BLaER1 treated with 17β-estradiol and CSF1 and Interleukin-3, amounts not matched to agents 10 nM and 100 nM (cell line): ENCODE measurements at regions not wholly inside any gene's neighbourhood (a gene's known extent, or its start where the extent isn't known, plus 50 kb on each side); places are given as distances from the start of the nearest gene placed in this dataset.
A peak's percentile ranks its signal among the peaks of the same experiment; 100 is the strongest.

Experiments
- H3K27ac ChIP-seq, 11 experiments: shearing (Covaris generic); formaldehyde crosslinking; 2 replicates each; pipeline ENCODE4 v1.8.1; 2022
- H3K27me3 ChIP-seq, 11 experiments: shearing (Covaris generic); formaldehyde crosslinking; 2 replicates each; pipeline ENCODE4 v1.8.1; 2022
- H3K36me3 ChIP-seq, 11 experiments: shearing (Covaris generic); formaldehyde crosslinking; 2 replicates each; pipeline ENCODE4 v1.8.1; 2022
- H3K4me1 ChIP-seq, 10 experiments: shearing (Covaris generic); formaldehyde crosslinking; 2 replicates each; pipeline ENCODE4 v1.8.1; 2022
- H3K4me2 ChIP-seq, 11 experiments: shearing (Covaris generic); formaldehyde crosslinking; 2 replicates each; pipeline ENCODE4 v1.8.1; 2022
- H3K4me3 ChIP-seq, 10 experiments: shearing (Covaris generic); formaldehyde crosslinking; 2 replicates each; pipeline ENCODE4 v1.8.1; 2022
- H3K9ac ChIP-seq, 11 experiments: shearing (Covaris generic); formaldehyde crosslinking; 2 replicates each; pipeline ENCODE4 v1.8.1; 2022
- H3K9me3 ChIP-seq, 11 experiments: shearing (Covaris generic); formaldehyde crosslinking; replicated peaks in 1 of 11; 2 replicates each; pipeline ENCODE4 v1.8.1; 2022
- H4K20me1 ChIP-seq, 11 experiments: shearing (Covaris generic); formaldehyde crosslinking; 2 replicates each; pipeline ENCODE4 v1.8.1; 2022
- Cebpa-rat ChIP-seq, 11 experiments: shearing (Covaris generic); IDR thresholded peaks; 2 replicates each; pipeline ENCODE4 v1.8.1; 2022

GRCh38 chr18:34957864-34958259, 83.4 kb upstream of the MAPRE2 start:
- no peaks in the 10 kb centered on the region for H3K27me3 ChIP-seq
- no peak overlapping the region for H3K4me3 ChIP-seq
- no peak overlapping the region for H3K27ac ChIP-seq
- no peaks in the 10 kb centered on the region for H4K20me1 ChIP-seq
- H3K36me3 ChIP-seq, result no peaks in the 10 kb centered on the region
- H3K9me3 ChIP-seq, result 0 out of 22 replicates have a peak, but pooled peaks cover 0 to 5% (median 0%) of the 10 kb centered on the region in 11 experiments
- peaks cover 0 to 16% (median 0%) of the 10 kb centered on the region in 10 experiments; a peak in 5 of 20 replicates for H3K4me1 ChIP-seq
- no peak overlapping the region for H3K4me2 ChIP-seq
- TF ChIP-seq Cebpa-rat (IDR thresholded peaks at IDR 0.05), result no peak
- H3K9ac ChIP-seq, result no peak overlapping the region

GRCh38 chr18:34959211-34959829, 81.9 kb upstream of the MAPRE2 start:
- H3K4me2 ChIP-seq, result no peak overlapping the region
- no peak overlapping the region for H3K4me3 ChIP-seq
- no peaks in the 10 kb centered on the region for H3K36me3 ChIP-seq
- no peak for TF ChIP-seq Cebpa-rat (IDR thresholded peaks at IDR 0.05)
- H3K27ac ChIP-seq, result no peak overlapping the region
- 0 out of 22 replicates have a peak, but pooled peaks cover 0 to 5% (median 0%) of the 10 kb centered on the region in 11 experiments for H3K9me3 ChIP-seq
- H3K9ac ChIP-seq, result no peak overlapping the region
- no peaks in the 10 kb centered on the region for H3K27me3 ChIP-seq
- H3K4me1 ChIP-seq, result peaks cover 0 to 16% (median 0%) of the 10 kb centered on the region in 10 experiments; a peak in 5 of 20 replicates
- H4K20me1 ChIP-seq, result no peaks in the 10 kb centered on the region

GRCh38 chr18:34959989-34960388, 81.2 kb upstream of the MAPRE2 start:
- H3K9ac ChIP-seq, result no peak overlapping the region
- no peaks in the 10 kb centered on the region for H3K27me3 ChIP-seq
- no peaks in the 10 kb centered on the region for H4K20me1 ChIP-seq
- H3K36me3 ChIP-seq, result no peaks in the 10 kb centered on the region
- peaks cover 0 to 16% (median under 1%) of the 10 kb centered on the region in 10 experiments; a peak in 7 of 20 replicates for H3K4me1 ChIP-seq
- no peak for TF ChIP-seq Cebpa-rat (IDR thresholded peaks at IDR 0.05)
- H3K27ac ChIP-seq, result no peak overlapping the region
- H3K4me3 ChIP-seq, result no peak overlapping the region
- H3K9me3 ChIP-seq, result 0 out of 22 replicates have a peak, but pooled peaks cover 0 to 5% (median 0%) of the 10 kb centered on the region in 11 experiments
- H3K4me2 ChIP-seq, result no peak overlapping the region

- H3K9ac ChIP-seq, result no peak overlapping the region
- H3K27ac ChIP-seq, result no peak overlapping the region
- no peak for TF ChIP-seq Cebpa-rat (IDR thresholded peaks at IDR 0.05)
- no peaks in the 10 kb centered on the region for H3K27me3 ChIP-seq
- no peaks in the 10 kb centered on the region for H4K20me1 ChIP-seq
- H3K4me2 ChIP-seq, result peak overlapping the region in 1 of 11 experiments; percentile 19; a peak in 1 of 22 replicates
- H3K4me1 ChIP-seq, result peaks cover 0 to 6% (median 0%) of the 10 kb centered on the region in 10 experiments; a peak in 2 of 20 replicates
- no peak overlapping the region for H3K4me3 ChIP-seq
- no peaks in the 10 kb centered on the region for H3K9me3 ChIP-seq
- H3K36me3 ChIP-seq, result no peaks in the 10 kb centered on the region
Observed at GRCh38 chr18:34965108-34965507, 76.1 kb upstream of the MAPRE2 start.

GRCh38 chr18:34965566-34965965, 75.6 kb upstream of the MAPRE2 start:
- H3K27me3 ChIP-seq, result no peaks in the 10 kb centered on the region
- H3K27ac ChIP-seq, result no peak overlapping the region
- no peak for TF ChIP-seq Cebpa-rat (IDR thresholded peaks at IDR 0.05)
- no peaks in the 10 kb centered on the region for H3K9me3 ChIP-seq
- H3K4me2 ChIP-seq, result no peak overlapping the region
- H3K4me1 ChIP-seq, result peaks cover 0 to 6% (median 0%) of the 10 kb centered on the region in 10 experiments; a peak in 2 of 20 replicates
- H3K9ac ChIP-seq, result no peak overlapping the region
- H3K4me3 ChIP-seq, result no peak overlapping the region
- H3K36me3 ChIP-seq, result no peaks in the 10 kb centered on the region
- no peaks in the 10 kb centered on the region for H4K20me1 ChIP-seq

- no peaks in the 10 kb centered on the region for H3K9me3 ChIP-seq
- H4K20me1 ChIP-seq, result no peaks in the 10 kb centered on the region
- H3K9ac ChIP-seq, result no peak overlapping the region
- H3K4me1 ChIP-seq, result peaks cover 0 to 3% (median 0%) of the 10 kb centered on the region in 10 experiments; a peak in 2 of 20 replicates
- no peak overlapping the region for H3K4me2 ChIP-seq
- no peaks in the 10 kb centered on the region for H3K36me3 ChIP-seq
- H3K4me3 ChIP-seq, result no peak overlapping the region
- H3K27ac ChIP-seq, result no peak overlapping the region
- TF ChIP-seq Cebpa-rat (IDR thresholded peaks at IDR 0.05), result no peak
- H3K27me3 ChIP-seq, result no peaks in the 10 kb centered on the region
Observed at GRCh38 chr18:34970106-34970505, 71.1 kb upstream of the MAPRE2 start.

- H3K36me3 ChIP-seq, result no peaks in the 10 kb centered on the region
- no peak overlapping the region for H3K27ac ChIP-seq
- H3K9me3 ChIP-seq, result no peaks in the 10 kb centered on the region
- H3K4me2 ChIP-seq, result no peak overlapping the region
- peaks cover 0 to 3% (median 0%) of the 10 kb centered on the region in 10 experiments; a peak in 3 of 20 replicates for H3K4me1 ChIP-seq
- H3K9ac ChIP-seq, result no peak overlapping the region
- H3K4me3 ChIP-seq, result no peak overlapping the region
- H4K20me1 ChIP-seq, result no peaks in the 10 kb centered on the region
- H3K27me3 ChIP-seq, result peaks cover 0 to 10% (median 8%) of the 10 kb centered on the region in 11 experiments; a peak in 17 of 22 replicates
- no peak for TF ChIP-seq Cebpa-rat (IDR thresholded peaks at IDR 0.05)
Observed at GRCh38 chr18:34971313-34971712, 69.9 kb upstream of the MAPRE2 start.

GRCh38 chr18:34972765-34973414, 68.3 kb upstream of the MAPRE2 start:
- Histone ChIP-seq H3K4me1 (peaks cover 0 to 10% (median 4%) of the 10 kb centered on the region in 10 experiments; a peak in 13 of 20 replicates), H3K4me3 (no peak overlapping the region), H4K20me1 (no peaks in the 10 kb centered on the region; a peak in 1 of 22 replicates), H3K4me2 (no peak overlapping the region), H3K27ac (no peak overlapping the region), H3K9me3 (no peaks in the 10 kb centered on the region), H3K27me3 (peaks cover 10 to 26% (median 21%) of the 10 kb centered on the region in 11 experiments; a peak in 18 of 22 replicates), H3K9ac (no peak overlapping the region), H3K36me3 (no peaks in the 10 kb centered on the region)
- no peak for TF ChIP-seq Cebpa-rat (IDR thresholded peaks at IDR 0.05)

GRCh38 chr18:34976123-34976522, 65.1 kb upstream of the MAPRE2 start:
- H3K27me3 ChIP-seq, result peaks cover 17 to 34% (median 28%) of the 10 kb centered on the region in 11 experiments; a peak in 20 of 22 replicates
- no peak overlapping the region for H3K27ac ChIP-seq
- H3K9me3 ChIP-seq, result no peaks in the 10 kb centered on the region
- 0 out of 22 replicates have a peak overlapping the region, but pooled peaks of 1 of the 11 experiments have one; percentile 74 for H3K9ac ChIP-seq
- H3K36me3 ChIP-seq, result no peaks in the 10 kb centered on the region
- peaks cover 0 to 7% (median 0%) of the 10 kb centered on the region in 11 experiments; a peak in 4 of 22 replicates for H4K20me1 ChIP-seq
- H3K4me1 ChIP-seq, result peaks cover 14 to 33% (median 21%) of the 10 kb centered on the region in 10 experiments
- peak overlapping the region; percentile 92 to 100 (median 99) for H3K4me2 ChIP-seq
- no peak for TF ChIP-seq Cebpa-rat (IDR thresholded peaks at IDR 0.05)
- H3K4me3 ChIP-seq, result peak overlapping the region; percentile 74 to 93 (median 86); a peak in 19 of 20 replicates
